Lower lobe of right lung (tissue), 2 donors: ENCODE measurements at regions not wholly inside any gene's neighbourhood (a gene's known extent, or its start where the extent isn't known, plus 50 kb on each side); places are given as distances from the start of the nearest gene placed in this dataset.
A peak's percentile ranks its signal among the peaks of the same experiment; 100 is the strongest.
"Not testable (repeated sequence)": the region's sequence is repeated elsewhere in the genome, so short reads cannot be mapped to it uniquely, and the experiment has no call there.

Experiments used
- ATAC-seq, 2 donors: fragments of 200-7000 bp; cut with Tn5 transposase; one replicate each; pipeline ENCODE4 v1.9.1; 2020 to 2022; ENCODE audit warnings: mild to moderate bottlenecking in 2 of 2, moderate library complexity in 2 of 2
- DNase-seq: peaks from one replicate; pipeline ENCODE4 v3.0.0-alpha.2; 2020
- H3K27ac ChIP-seq: fragments of 200-600 bp; one replicate; pipeline ENCODE4 v1.8.0; 2022
- H3K27me3 ChIP-seq: fragments of 200-600 bp; one replicate; pipeline ENCODE4 v1.8.0; 2022; ENCODE audit warnings: low read depth
- H3K36me3 ChIP-seq: fragments of 200-600 bp; one replicate; pipeline ENCODE4 v1.8.0; 2022; ENCODE audit warnings: mild to moderate bottlenecking
- H3K4me1 ChIP-seq: fragments of 200-600 bp; one replicate; pipeline ENCODE4 v1.8.0; 2022
- H3K4me3 ChIP-seq: fragments of 200-600 bp; one replicate; pipeline ENCODE4 v1.8.0; 2022; ENCODE audit warnings: mild to moderate bottlenecking
- H3K9me3 ChIP-seq: fragments of 200-600 bp; one replicate; pipeline ENCODE4 v1.8.0; 2022
- intact Hi-C: fragments of 100-400 bp; cut with DNase I; formaldehyde crosslinking; loops from one replicate; pipeline ENCODE4 v1.11.0; 2022
- TF ChIP-seq, protein P1 (sequence below): fragments of 200-600 bp; IDR thresholded peaks from one replicate; pipeline ENCODE4 v1.8.0; 2022; ENCODE audit warnings: antibody characterized with exemption, mild to moderate bottlenecking
- donor health status: DM: no; HTN: yes; CAD: no; lungs with severe emphysema.

DNA sequence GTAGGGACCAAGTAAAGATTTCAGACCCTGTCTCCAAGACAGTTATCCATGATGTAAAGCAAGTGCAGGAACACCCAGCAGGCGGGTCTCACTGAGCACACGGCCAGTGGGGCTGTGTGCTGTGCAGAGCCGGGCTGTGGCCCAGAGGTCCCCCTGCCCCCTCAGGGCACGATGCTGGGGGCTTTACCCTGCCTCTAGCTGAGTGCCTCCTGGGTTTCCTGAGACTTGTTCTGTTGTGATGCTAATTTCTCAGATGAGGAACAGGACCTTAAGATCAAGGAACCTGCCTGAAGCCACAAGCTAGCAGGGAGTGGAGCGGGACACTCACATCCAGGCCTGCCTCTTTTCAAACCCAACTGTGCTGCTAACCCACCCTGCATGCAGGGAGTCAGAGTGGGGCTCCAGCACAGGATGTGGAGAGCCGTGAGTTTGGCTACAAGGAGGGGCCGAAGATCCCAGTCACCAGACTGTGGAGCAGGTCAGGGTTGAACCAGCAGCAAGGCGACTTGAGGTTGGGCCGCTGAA is 76.1 kb upstream of the LYZL2 start:
- Histone ChIP-seq H3K9me3 (no peaks in the 10 kb centered on the region), H3K27me3 (no peaks in the 10 kb centered on the region), H3K4me3 (no peak overlapping the region), H3K36me3 (no peaks in the 10 kb centered on the region), H3K27ac (peak overlapping the region; percentile 41), H3K4me1 (no peaks in the 10 kb centered on the region)
- TF ChIP-seq, protein P1, sequence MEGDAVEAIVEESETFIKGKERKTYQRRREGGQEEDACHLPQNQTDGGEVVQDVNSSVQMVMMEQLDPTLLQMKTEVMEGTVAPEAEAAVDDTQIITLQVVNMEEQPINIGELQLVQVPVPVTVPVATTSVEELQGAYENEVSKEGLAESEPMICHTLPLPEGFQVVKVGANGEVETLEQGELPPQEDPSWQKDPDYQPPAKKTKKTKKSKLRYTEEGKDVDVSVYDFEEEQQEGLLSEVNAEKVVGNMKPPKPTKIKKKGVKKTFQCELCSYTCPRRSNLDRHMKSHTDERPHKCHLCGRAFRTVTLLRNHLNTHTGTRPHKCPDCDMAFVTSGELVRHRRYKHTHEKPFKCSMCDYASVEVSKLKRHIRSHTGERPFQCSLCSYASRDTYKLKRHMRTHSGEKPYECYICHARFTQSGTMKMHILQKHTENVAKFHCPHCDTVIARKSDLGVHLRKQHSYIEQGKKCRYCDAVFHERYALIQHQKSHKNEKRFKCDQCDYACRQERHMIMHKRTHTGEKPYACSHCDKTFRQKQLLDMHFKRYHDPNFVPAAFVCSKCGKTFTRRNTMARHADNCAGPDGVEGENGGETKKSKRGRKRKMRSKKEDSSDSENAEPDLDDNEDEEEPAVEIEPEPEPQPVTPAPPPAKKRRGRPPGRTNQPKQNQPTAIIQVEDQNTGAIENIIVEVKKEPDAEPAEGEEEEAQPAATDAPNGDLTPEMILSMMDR: no peak
- ATAC-seq: peak in 1 of 2 donors; percentile 37
- DNase-seq: no peak
- intact Hi-C loops: no loop called here

DNA sequence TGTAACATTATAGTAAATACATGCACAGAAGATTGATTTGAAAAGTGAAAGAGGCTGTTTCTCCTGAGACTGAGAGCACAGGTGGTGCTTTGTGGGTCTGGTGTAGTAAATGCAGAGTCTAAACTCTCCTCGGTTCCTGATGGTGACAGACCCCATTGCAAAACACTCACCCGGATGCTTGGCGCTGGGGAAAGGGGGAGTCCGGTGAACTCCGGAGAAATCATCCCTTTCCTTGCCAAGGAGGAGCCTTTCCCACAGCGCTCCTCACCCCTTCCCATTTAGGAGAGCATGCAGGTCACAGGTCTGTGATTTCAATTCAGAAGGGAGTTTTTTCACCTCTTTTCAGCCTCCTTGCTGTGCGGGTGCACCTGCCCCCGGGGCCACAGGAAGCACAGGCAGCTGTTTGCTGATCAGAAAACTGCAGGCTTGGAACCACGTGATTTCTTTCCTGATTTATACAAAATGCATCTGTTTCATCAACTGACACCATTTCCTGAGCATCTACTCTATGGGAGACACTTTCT is 75.6 kb upstream of the LYZL2 start:
- peak; percentile 16 to 21 for ATAC-seq
- intact Hi-C loops: no loop called here
- no peak overlapping the region for H3K4me3 ChIP-seq

DNA sequence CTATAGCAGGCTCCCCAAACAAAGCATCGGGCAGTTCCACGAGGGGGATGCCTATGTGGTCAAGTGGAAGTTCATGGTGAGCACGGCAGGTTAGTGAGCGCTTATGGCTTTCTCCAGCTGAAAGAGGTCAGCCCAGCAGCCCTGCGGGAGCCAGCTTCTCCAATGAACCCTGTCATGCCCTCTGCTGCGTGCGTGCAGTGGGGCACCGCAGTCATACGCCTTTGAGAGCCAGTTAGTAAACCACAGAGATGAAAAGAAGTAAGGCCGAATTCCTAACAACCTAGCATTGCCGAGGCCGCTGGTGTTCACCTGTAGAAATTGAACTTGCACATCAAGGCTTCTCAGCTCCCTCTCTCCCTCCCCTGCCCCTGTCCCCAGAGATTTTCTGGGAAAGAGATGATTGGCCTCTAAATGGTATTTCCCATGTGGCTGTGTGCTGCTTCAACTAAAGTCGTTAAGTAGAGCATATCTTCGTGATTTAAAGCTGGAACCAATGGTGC is 75.1 kb upstream of the LYZL2 start:
- H3K4me3 ChIP-seq, intact Hi-C loops, H3K4me1 ChIP-seq, H3K27me3 ChIP-seq, DNase-seq, H3K9me3 ChIP-seq, H3K36me3 ChIP-seq, ATAC-seq: not testable (repeated sequence)
- peak overlapping the region; percentile 41 for H3K27ac ChIP-seq

More for the DNA sequence above, 75.6 kb upstream of the LYZL2 start:
- TF ChIP-seq, protein P1: no peak
- DNase-seq: no peak
- Histone ChIP-seq H3K9me3 (no peaks in the 10 kb centered on the region), H3K36me3 (no peaks in the 10 kb centered on the region), H3K4me1 (no peaks in the 10 kb centered on the region), H3K27me3 (no peaks in the 10 kb centered on the region), H3K27ac (peak overlapping the region; percentile 41)

DNA sequence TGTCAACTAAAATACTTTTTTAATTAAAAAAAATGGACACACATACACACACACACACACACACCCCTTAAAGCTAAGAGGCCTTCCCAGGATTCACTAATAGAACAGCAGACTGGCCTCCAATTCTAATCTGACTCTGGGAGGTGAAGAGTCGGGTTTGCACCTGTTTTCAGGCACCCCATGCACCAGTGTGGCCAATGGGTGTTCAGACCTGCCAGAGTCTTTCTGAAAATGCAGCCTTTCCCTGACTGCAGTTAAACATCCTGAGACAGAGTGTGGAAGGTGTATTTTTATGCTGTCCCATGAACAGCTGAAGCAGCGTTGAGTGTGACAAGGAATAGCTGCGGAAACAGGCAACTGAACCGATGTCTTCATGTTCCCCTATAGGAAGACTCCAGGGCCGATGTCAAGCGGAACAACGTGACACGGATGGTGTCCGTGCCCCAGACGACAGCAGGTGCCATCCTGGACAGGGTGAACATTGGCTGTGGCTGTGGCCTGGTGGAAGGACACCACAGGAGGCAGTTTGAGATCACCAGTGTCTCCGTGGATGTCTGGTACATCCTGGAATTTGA is 74.6 kb upstream of the LYZL2 start:
- no peak overlapping the region for H3K4me3 ChIP-seq
- H3K27ac ChIP-seq: peak overlapping the region; percentile 22
- no peak for DNase-seq
- no peaks in the 10 kb centered on the region for H3K9me3 ChIP-seq
- no peaks in the 10 kb centered on the region for H3K36me3 ChIP-seq
- no peak for ATAC-seq
- no peaks in the 10 kb centered on the region for H3K27me3 ChIP-seq
- H3K4me1 ChIP-seq: no peaks in the 10 kb centered on the region
- intact Hi-C loops: no loop called here
- TF ChIP-seq, protein P1: no peak

DNA sequence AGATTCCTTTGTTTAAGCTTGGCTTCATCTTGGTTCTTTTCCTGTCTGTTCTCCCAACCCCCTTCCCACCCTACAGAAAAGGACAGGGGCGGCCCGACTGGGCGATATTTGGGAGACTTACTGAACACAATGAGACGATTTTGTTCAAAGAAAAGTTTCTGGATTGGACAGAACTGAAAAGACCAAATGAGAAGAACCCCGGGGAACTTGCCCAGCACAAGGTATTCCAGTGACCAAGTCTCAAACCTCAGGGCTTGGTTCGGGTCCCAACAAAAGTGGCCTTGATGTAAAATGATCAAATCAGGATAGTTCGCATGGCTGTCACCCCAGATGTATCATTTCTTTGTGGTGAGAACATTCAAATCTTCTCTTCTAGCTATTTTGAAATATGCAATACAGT is 73.9 kb upstream of the LYZL2 start:
- H3K4me3 ChIP-seq, H3K4me1 ChIP-seq, H3K36me3 ChIP-seq, intact Hi-C loops, H3K9me3 ChIP-seq, H3K27me3 ChIP-seq, ATAC-seq, H3K27ac ChIP-seq, DNase-seq: not testable (repeated sequence)

DNA sequence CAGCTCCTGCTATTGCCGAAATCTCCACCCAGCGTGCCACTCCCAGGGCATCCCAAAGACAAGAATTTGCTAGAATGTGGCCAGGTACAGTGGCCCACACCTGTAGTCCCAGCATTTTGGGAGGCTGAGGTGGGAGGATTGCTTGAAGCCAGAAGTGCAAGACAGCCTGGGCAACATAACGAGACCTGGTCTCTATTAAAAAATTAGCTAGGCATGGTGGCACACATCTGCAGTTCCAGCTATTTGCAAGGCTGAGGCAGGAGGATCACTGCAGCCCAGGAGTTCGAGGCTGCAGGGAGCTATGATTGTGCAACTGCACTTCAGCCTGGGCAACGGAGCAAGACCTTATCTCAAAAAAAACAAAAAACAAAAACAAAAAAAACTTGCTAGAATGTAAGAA is 73.3 kb upstream of the LYZL2 start:
- ATAC-seq (no peak), DNase-seq (no peak)
- TF ChIP-seq, protein P1: no peak
- no peak overlapping the region for H3K4me3 ChIP-seq
- H3K27ac ChIP-seq: no peak overlapping the region
- H3K27me3 ChIP-seq: no peaks in the 10 kb centered on the region
- intact Hi-C loops: no loop called here
- no peaks in the 10 kb centered on the region for H3K36me3 ChIP-seq
- no peaks in the 10 kb centered on the region for H3K9me3 ChIP-seq
- H3K4me1 ChIP-seq: no peaks in the 10 kb centered on the region
